WTC11 (cell line): ENCODE measurements at regions not wholly inside any gene's neighbourhood (a gene's known extent, or its start where the extent isn't known, plus 50 kb on each side); places are given as distances from the start of the nearest gene placed in this dataset.

Experiments
- ATAC-seq: fragments of 200-7000 bp; cut with Tn5 transposase; 2 replicates; pipeline ENCODE4 v1.10.0; 2021; ENCODE audit warnings: mild to moderate bottlenecking, moderate library complexity
- CTCF ChIA-PET: fragments of 300-600 bp; sonication (Branson Sonifier 250); formaldehyde crosslinking; loops from one replicate; lab custom pipeline; 2021; ENCODE audit warnings: antibody characterized with exemption; lab: Charles Lee
- POLR2A ChIA-PET: fragments of 350-600 bp; sonication (Branson Sonifier 250); formaldehyde crosslinking; loops from one replicate; lab custom pipeline; 2021; ENCODE audit warnings: antibody characterized with exemption; lab: Charles Lee
- DNase-seq: peaks from one replicate; pipeline ENCODE4 v3.0.0; 2021; ENCODE audit warnings: low spot score
- H3K27ac Mint-ChIP-seq: 2 replicates; pipeline ENCODE4 v1.8.0; 2021; ENCODE audit warnings: mixed read lengths
- H3K27me3 Mint-ChIP-seq: 2 replicates; pipeline ENCODE4 v1.8.0; 2021; ENCODE audit warnings: low read depth, mild to moderate bottlenecking, moderate library complexity, mixed read lengths
- H3K36me3 Mint-ChIP-seq: 2 replicates; pipeline ENCODE4 v1.8.0; 2021; ENCODE audit warnings: mixed read lengths
- H3K4me1 Mint-ChIP-seq: 2 replicates; pipeline ENCODE4 v1.8.0; 2022; ENCODE audit warnings: mixed read lengths
- H3K4me3 Mint-ChIP-seq: 2 replicates; pipeline ENCODE4 v1.8.0; 2021; ENCODE audit warnings: mild to moderate bottlenecking, moderate library complexity, mixed read lengths
- H3K9me3 Mint-ChIP-seq: 2 replicates; pipeline ENCODE4 v1.8.0; 2021; ENCODE audit warnings: mixed read lengths
- AFF4 ChIP-seq: sonication (generic); formaldehyde crosslinking; IDR thresholded peaks from 2 replicates; pipeline ENCODE4 v1.8.1; 2023; ENCODE audit warnings: mild to moderate bottlenecking, missing genetic modification reagents, borderline replicate concordance
- ATF3 ChIP-seq: sonication (generic); formaldehyde crosslinking; conservative IDR thresholded peaks from 2 replicates; pipeline ENCODE4 v1.8.1; 2022; ENCODE audit warnings: mild to moderate bottlenecking, missing genetic modification reagents
- ETV6 ChIP-seq: sonication (generic); formaldehyde crosslinking; IDR thresholded peaks from 2 replicates; pipeline ENCODE4 v1.8.1; 2022; ENCODE audit warnings: mild to moderate bottlenecking, missing genetic modification reagents
- FOXJ3 ChIP-seq: sonication (generic); formaldehyde crosslinking; IDR thresholded peaks from 2 replicates; pipeline ENCODE4 v1.9.0; 2021; ENCODE audit warnings: missing genetic modification reagents, mild to moderate bottlenecking, borderline replicate concordance
- GRHL2 ChIP-seq: fragments of 250-450 bp; sonication (Bioruptor Pico); IDR thresholded peaks from 2 replicates; pipeline ENCODE4 v1.8.0; 2022; ENCODE audit warnings: mild to moderate bottlenecking, moderate library complexity; ENCODE audit not compliant: insufficient replicate concordance, severe bottlenecking
- KAT7 ChIP-seq: sonication (generic); formaldehyde crosslinking; IDR thresholded peaks from 2 replicates; pipeline ENCODE4 v1.8.1; 2023; ENCODE audit warnings: missing genetic modification reagents, mild to moderate bottlenecking, borderline replicate concordance
- NFYB ChIP-seq: sonication (generic); formaldehyde crosslinking; conservative IDR thresholded peaks from 2 replicates; pipeline ENCODE4 v1.8.0; 2022; ENCODE audit warnings: low read depth, missing genetic modification reagents
- NR3C1 ChIP-seq: sonication (generic); formaldehyde crosslinking; conservative IDR thresholded peaks from 2 replicates; pipeline ENCODE4 v1.8.1; 2023; ENCODE audit warnings: low read depth, mild to moderate bottlenecking, missing genetic modification reagents
- OVOL2 ChIP-seq: fragments of 250-450 bp; sonication (Bioruptor Pico); IDR thresholded peaks from 2 replicates; pipeline ENCODE4 v1.9.0; 2021; ENCODE audit warnings: mild to moderate bottlenecking, borderline replicate concordance
- PREB ChIP-seq: sonication (generic); formaldehyde crosslinking; IDR thresholded peaks from 2 replicates; pipeline ENCODE4 v1.8.1; 2022; ENCODE audit warnings: mild to moderate bottlenecking, missing genetic modification reagents, moderate library complexity, borderline replicate concordance
- SMAD3 ChIP-seq: sonication (generic); formaldehyde crosslinking; IDR thresholded peaks from 2 replicates; pipeline ENCODE4 v1.8.0; 2022; ENCODE audit warnings: missing genetic modification reagents, mild to moderate bottlenecking, borderline replicate concordance
- SMAD4 ChIP-seq: sonication (generic); formaldehyde crosslinking; IDR thresholded peaks from 2 replicates; pipeline ENCODE4 v1.8.0; 2022; ENCODE audit warnings: mild to moderate bottlenecking, missing genetic modification reagents
- TCF7 ChIP-seq: sonication (generic); formaldehyde crosslinking; IDR thresholded peaks from 2 replicates; pipeline ENCODE4 v1.8.0; 2022; ENCODE audit warnings: mild to moderate bottlenecking, low read depth, missing genetic modification reagents, moderate library complexity
- TEAD1 ChIP-seq: sonication (generic); formaldehyde crosslinking; IDR thresholded peaks from 2 replicates; pipeline ENCODE4 v1.8.0; 2022; ENCODE audit warnings: mild to moderate bottlenecking, missing genetic modification reagents
- TP53 ChIP-seq: sonication (generic); formaldehyde crosslinking; IDR thresholded peaks from 2 replicates; pipeline ENCODE4 v1.8.1; 2023; ENCODE audit warnings: mild to moderate bottlenecking, missing genetic modification reagents
- ZMAT4 ChIP-seq: fragments of 250-450 bp; sonication (Bioruptor Pico); IDR thresholded peaks from 2 replicates; pipeline ENCODE4 v1.9.0; 2021; ENCODE audit warnings: mild to moderate bottlenecking
- ZSCAN18 ChIP-seq: fragments of 250-450 bp; sonication (Bioruptor Pico); IDR thresholded peaks from 2 replicates; pipeline ENCODE4 v2.1.2; 2022; ENCODE audit warnings: mild to moderate bottlenecking, moderate library complexity

GRCh38 chr16:11429823-11430222 is 84.6 kb downstream of the RMI2 start (continued):
- no peak for TF ChIP-seq PREB (CRISPR knock-in tag)
- no peak for TF ChIP-seq ZSCAN18 (CRISPR knock-in tag)
- TF ChIP-seq OVOL2 (CRISPR knock-in tag): no peak
- no peak for TF ChIP-seq TEAD1 (CRISPR knock-in tag)

DNA sequence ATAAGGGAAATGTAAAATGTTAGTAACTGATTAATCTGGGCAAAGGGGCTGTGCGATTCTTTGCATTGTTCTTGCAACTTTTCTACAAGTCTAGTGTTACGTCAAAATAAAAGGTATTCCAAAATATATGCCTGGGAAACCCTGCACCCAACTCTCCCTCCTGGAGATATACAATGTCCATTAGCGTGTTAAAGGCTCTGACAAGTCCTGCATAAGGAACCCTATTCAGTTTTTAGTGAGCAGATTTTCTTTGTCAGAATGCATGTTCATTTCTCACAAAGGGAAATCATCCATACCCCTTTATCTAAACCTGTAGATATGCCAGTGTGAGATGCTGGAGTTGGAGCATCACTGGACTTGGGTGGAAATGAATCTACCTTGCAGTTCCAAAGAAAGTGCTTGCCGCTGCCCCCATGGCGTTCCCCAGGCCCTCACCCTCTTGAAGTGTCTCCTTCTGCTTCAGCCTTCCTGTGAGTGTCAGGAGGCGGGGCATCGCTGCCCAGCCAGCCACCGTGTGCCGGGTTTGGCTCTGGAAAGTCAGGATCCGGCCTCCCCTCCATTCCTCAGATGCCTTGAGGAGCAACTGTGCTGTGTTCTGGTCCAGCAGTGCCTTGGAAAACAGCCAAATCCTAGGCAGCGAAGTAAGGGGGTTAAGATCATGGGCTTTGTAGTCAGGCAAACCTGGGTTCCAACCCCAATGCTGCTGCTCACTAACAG is 85.5 kb downstream of the RMI2 start:
- no peaks in the 10 kb centered on the region for H3K9me3 Mint-ChIP-seq
- H3K4me3 Mint-ChIP-seq: no peak overlapping the region
- ATAC-seq (no peak), DNase-seq (no peak)
- CTCF ChIA-PET: interaction anchor here (2.0 kb wide), 1 partner anchor 26 kb away, joined by 8 read pairs; no protein-coding TSS in a partner anchor
- H3K4me1 Mint-ChIP-seq: peaks cover 15% of the 10 kb centered on the region
- POLR2A ChIA-PET: no interaction called here
- H3K27ac Mint-ChIP-seq: no peak overlapping the region
- no peaks in the 10 kb centered on the region for H3K36me3 Mint-ChIP-seq
- H3K27me3 Mint-ChIP-seq: peaks cover 1% of the 10 kb centered on the region; the same call in 1 of the 2 replicates
- no peak for TF ChIP-seq ETV6
- no peak for TF ChIP-seq SMAD3 (CRISPR knock-in tag)
- TF ChIP-seq NFYB (CRISPR knock-in tag): no peak
- no peak for TF ChIP-seq ZMAT4 (CRISPR knock-in tag)
- TF ChIP-seq FOXJ3: no peak
- no peak for TF ChIP-seq NR3C1
- no peak for TF ChIP-seq AFF4 (CRISPR knock-in tag)
- no peak for TF ChIP-seq ATF3
- TF ChIP-seq TCF7 (CRISPR knock-in tag): no peak
- no peak for TF ChIP-seq TP53 (CRISPR knock-in tag)
- no peak for TF ChIP-seq KAT7 (CRISPR knock-in tag)
- TF ChIP-seq GRHL2 (CRISPR knock-in tag): no peak
- TF ChIP-seq SMAD4: no peak
